Left lung (tissue), 4 donors: ENCODE measurements at regions not wholly inside any gene's neighbourhood (a gene's known extent, or its start where the extent isn't known, plus 50 kb on each side); places are given as distances from the start of the nearest gene placed in this dataset.

ENCODE experiments used
- ATAC-seq: fragments of 200-7000 bp; cut with Tn5 transposase; one replicate; pipeline ENCODE4 v1.9.1; 2020; ENCODE audit warnings: moderate library complexity
- DNase-seq, 4 donors: peaks; one replicate each; pipeline ENCODE4 v3.0.0-alpha.2; 2013 to 2020
- H3K27ac ChIP-seq, 2 donors: fragments of 200-600 bp; sonication (generic) in 1 of 2; one replicate each; pipeline versions ENCODE4 v1.5.0 to v1.8.0; 2020 to 2021
- H3K27me3 ChIP-seq, 2 donors: fragments of 200-600 bp; sonication (generic) in 1 of 2; one replicate each; pipeline versions ENCODE4 v1.5.0 to v1.8.0; 2020 to 2021
- H3K36me3 ChIP-seq, 2 donors: fragments of 200-600 bp; sonication (generic) in 1 of 2; one replicate each; pipeline versions ENCODE4 v1.5.0 to v1.8.0; 2020 to 2021
- H3K4me1 ChIP-seq, 2 donors: fragments of 200-600 bp; one replicate each; pipeline ENCODE4 v1.8.0; 2021
- H3K4me3 ChIP-seq, 2 donors: fragments of 200-600 bp; sonication (generic) in 1 of 2; one replicate each; pipeline versions ENCODE4 v1.5.0 to v1.8.0; 2020 to 2021; ENCODE audit warnings: mild to moderate bottlenecking in 1 of 2
- H3K9me3 ChIP-seq, 2 donors: fragments of 200-600 bp; sonication (generic) in 1 of 2; one replicate each; pipeline versions ENCODE4 v1.5.0 to v1.8.0; 2020 to 2021
- intact Hi-C, 2 donors: fragments of 100-400 bp; cut with DNase I; formaldehyde crosslinking; loops; one replicate each; pipeline versions ENCODE4 v1.11.2 to v1.14.2; 2022
- TF ChIP-seq, protein P1 (sequence below), 2 donors: fragments of 200-600 bp; sonication (generic) in 1 of 2; IDR thresholded peaks; one replicate each; pipeline versions ENCODE4 v1.5.0 to v1.8.0; 2021; ENCODE audit warnings: antibody characterized with exemption in 2 of 2
- donor health status: DM: no; HTN: yes; CAD: no.
- donor health status: DM: no; HTN: no; CAD: no.

DNA sequence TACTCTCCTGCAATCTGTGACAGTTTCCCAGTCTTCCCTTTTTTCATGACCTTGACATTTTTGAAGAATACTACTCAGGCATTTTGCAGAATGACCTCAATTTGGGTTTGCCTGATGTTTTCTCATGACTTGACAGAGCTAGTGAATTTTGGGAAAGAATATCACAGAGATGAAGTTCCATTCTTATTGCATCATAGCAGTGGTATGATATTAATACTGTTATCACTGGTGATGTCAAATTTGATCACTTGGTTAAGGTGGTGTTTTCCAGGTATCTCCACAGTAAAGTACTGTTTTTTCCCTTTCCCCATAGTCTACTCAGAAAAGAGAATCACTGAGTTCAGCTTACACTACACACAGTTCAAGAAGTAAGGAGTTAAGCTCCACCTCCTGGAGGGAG is 56.2 kb upstream of the XPA start:
- H3K9me3 ChIP-seq = no peaks in the 10 kb centered on the region
- H3K27me3 ChIP-seq = peaks cover 0 to 10% of the 10 kb centered on the region in 2 donors
- no peak overlapping the region for H3K4me3 ChIP-seq
- DNase-seq (no peak), ATAC-seq (no peak)
- intact Hi-C loops = no loop called here
- no peak overlapping the region for H3K27ac ChIP-seq
- no peaks in the 10 kb centered on the region for H3K4me1 ChIP-seq
- TF ChIP-seq, protein P1, sequence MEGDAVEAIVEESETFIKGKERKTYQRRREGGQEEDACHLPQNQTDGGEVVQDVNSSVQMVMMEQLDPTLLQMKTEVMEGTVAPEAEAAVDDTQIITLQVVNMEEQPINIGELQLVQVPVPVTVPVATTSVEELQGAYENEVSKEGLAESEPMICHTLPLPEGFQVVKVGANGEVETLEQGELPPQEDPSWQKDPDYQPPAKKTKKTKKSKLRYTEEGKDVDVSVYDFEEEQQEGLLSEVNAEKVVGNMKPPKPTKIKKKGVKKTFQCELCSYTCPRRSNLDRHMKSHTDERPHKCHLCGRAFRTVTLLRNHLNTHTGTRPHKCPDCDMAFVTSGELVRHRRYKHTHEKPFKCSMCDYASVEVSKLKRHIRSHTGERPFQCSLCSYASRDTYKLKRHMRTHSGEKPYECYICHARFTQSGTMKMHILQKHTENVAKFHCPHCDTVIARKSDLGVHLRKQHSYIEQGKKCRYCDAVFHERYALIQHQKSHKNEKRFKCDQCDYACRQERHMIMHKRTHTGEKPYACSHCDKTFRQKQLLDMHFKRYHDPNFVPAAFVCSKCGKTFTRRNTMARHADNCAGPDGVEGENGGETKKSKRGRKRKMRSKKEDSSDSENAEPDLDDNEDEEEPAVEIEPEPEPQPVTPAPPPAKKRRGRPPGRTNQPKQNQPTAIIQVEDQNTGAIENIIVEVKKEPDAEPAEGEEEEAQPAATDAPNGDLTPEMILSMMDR (IDR thresholded peaks at IDR 0.05) = no peak
- no peaks in the 10 kb centered on the region for H3K36me3 ChIP-seq

DNA sequence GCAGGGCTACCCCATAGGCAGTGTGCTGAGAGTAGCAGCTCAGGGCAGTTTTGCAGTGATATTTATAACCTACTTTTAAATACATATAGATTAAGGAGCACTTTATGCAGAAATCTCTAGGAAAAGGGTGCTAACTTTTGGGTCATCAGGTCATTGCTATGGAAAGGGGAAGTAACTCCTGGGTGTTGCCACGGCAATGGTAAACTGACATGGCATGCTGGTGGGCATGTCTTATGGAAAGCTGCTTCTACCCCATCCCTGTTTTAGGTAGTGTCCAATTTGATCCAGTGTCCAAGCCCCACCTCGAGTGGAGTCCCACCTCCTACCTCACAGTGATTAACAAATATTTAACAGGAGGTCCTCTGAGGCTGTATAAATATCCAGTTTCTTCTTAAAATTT is 56.8 kb upstream of the XPA start:
- Histone ChIP-seq H3K36me3 (no peaks in the 10 kb centered on the region), H3K9me3 (no peaks in the 10 kb centered on the region), H3K4me3 (no peak overlapping the region), H3K27me3 (peaks cover 0 to 11% of the 10 kb centered on the region in 2 donors), H3K27ac (no peak overlapping the region), H3K4me1 (no peaks in the 10 kb centered on the region)
- TF ChIP-seq, protein P1 (IDR thresholded peaks at IDR 0.05) = no peak
- ATAC-seq (no peak), DNase-seq (no peak)
- intact Hi-C loops = no loop called here

DNA sequence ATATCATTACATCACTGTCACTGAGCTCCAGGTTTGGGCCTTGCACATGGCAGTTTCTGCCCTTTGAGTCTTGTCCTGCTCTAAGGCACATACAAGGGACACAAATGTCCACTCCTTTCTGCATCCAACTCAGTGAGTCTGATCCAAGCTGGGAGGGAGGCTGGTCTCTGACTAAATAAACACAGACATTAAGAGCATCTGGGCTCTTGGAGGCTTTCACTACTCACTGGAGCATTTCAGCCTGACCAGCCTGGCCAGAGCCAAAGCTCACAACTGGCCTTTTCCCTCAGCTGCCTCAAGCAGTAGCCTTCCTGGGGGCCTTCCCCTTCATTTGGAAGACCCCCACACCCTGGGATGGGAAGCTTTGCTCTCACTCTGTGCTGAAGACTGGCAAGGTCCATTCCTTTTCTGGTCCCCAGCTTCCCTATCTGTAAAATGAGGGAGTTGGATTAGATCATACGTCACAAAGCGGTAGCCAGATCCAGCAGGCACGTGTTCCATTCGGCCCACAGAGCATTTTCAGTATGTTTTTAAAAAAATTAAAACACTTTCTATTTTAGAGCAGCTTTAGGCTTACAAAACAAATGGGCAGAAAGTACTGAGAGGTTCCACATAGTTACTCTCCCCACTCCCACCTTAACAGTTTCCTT is 58.6 kb upstream of the XPA start:
- Histone ChIP-seq H3K4me3 (no peak overlapping the region), H3K27me3 (peaks cover 0 to 23% of the 10 kb centered on the region in 2 donors), H3K27ac (no peak overlapping the region), H3K36me3 (no peaks in the 10 kb centered on the region), H3K4me1 (no peaks in the 10 kb centered on the region), H3K9me3 (no peaks in the 10 kb centered on the region)
- ATAC-seq = no peak
- TF ChIP-seq, protein P1 (IDR thresholded peaks at IDR 0.05) = no peak
- DNase-seq = no peak
- intact Hi-C loops = no loop called here

DNA sequence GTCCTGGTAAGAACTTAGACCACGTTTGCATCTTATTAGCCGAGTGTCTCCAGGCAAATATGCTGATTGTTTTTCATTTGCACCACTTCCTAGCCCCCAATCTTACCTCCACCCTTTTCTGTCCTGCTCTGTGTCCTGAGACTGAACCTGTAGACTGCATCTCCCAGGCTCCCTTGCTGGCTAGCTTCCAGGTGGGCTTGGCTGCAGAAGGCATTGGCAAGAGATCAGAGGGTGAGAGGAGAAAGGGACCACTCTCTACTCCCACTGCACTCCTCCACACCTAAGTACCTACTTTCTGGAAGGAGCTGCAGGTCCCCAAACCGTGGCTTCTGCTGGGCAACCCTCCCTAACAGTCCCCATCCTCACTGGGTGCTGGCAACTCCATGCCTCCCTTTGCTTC is 59.9 kb upstream of the XPA start:
- intact Hi-C loops = no loop called here
- H3K27me3 ChIP-seq = peaks cover 0 to 25% of the 10 kb centered on the region in 2 donors
- DNase-seq (no peak), ATAC-seq (no peak)
- no peak overlapping the region for H3K4me3 ChIP-seq
- H3K4me1 ChIP-seq = no peaks in the 10 kb centered on the region
- no peak overlapping the region for H3K27ac ChIP-seq
- H3K36me3 ChIP-seq = no peaks in the 10 kb centered on the region
- H3K9me3 ChIP-seq = no peaks in the 10 kb centered on the region
- TF ChIP-seq, protein P1 (IDR thresholded peaks at IDR 0.05) = no peak

DNA sequence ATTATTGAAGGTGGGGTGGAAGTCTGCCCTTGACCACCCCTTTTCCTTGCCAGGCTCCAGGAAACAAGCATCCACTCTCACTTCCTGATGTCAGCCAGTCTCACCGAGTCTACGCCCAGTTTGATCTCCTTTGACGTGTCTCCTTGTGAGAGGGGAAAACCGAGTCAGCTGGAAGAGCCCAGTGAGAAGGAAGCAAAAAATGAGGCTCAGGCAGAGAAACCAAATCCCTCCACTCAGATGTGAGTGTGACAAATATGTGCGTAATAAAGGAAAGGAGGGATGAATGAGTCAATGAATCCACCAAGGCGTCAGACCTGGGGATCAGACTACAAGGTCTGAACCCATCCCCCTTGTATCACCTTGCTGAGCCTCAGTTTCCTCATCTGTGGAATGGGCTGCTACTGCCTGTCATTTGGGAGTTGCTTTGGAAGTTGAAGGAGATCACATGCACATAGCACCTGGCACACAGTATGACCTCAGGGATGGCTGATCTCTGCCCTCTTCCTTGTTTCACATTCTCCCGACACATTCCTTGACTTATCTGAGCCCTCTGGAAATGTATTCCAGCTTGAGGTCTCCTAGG is 61.3 kb upstream of the XPA start:
- no peaks in the 10 kb centered on the region for H3K36me3 ChIP-seq
- TF ChIP-seq, protein P1 (IDR thresholded peaks at IDR 0.05) = no peak
- ATAC-seq (no peak), DNase-seq (no peak)
- H3K9me3 ChIP-seq = no peaks in the 10 kb centered on the region
- H3K4me1 ChIP-seq = no peaks in the 10 kb centered on the region
- H3K27me3 ChIP-seq = peaks cover 0 to 28% of the 10 kb centered on the region in 2 donors
- H3K27ac ChIP-seq = no peak overlapping the region
- intact Hi-C loops = no loop called here
- no peak overlapping the region for H3K4me3 ChIP-seq
